ENCODE measurements at regions not wholly inside any gene's neighbourhood (a gene's known extent, or its start where the extent isn't known, plus 50 kb on each side); places are given as distances from the start of the nearest gene placed in this dataset.
"Not testable (repeated sequence)": the region's sequence is repeated elsewhere in the genome, so short reads cannot be mapped to it uniquely, and the experiment has no call there.

- DNase-seq: not testable (repeated sequence)
Measured at GRCh38 chr2:90093571-90094270, 1402.2 kb downstream of the RPIA start.

GRCh38 chr2:90097617-90098016, 1406.1 kb downstream of the RPIA start:
- DNase-seq: not testable (repeated sequence)

- not testable (repeated sequence) for DNase-seq
Measured at GRCh38 chr2:90105142-90105541, 1413.7 kb downstream of the RPIA start.

- not testable (repeated sequence) for DNase-seq
Measured at GRCh38 chr2:90123409-90123808, 1431.9 kb downstream of the RPIA start.

GRCh38 chr2:90139046-90139445, 1447.6 kb downstream of the RPIA start:
- not testable (repeated sequence) for DNase-seq

GRCh38 chr2:90141558-90141957, 1450.1 kb downstream of the RPIA start:
- not testable (repeated sequence) for DNase-seq

- DNase-seq: not testable (repeated sequence)
Measured at GRCh38 chr2:90151805-90152204, 1460.3 kb downstream of the RPIA start.

GRCh38 chr2:90170978-90171377, 1479.5 kb downstream of the RPIA start:
- DNase-seq: not testable (repeated sequence)

GRCh38 chr2:90173081-90173480, 1481.6 kb downstream of the RPIA start:
- not testable (repeated sequence) for DNase-seq

- DNase-seq: not testable (repeated sequence)
Measured at GRCh38 chr2:90179591-90179990, 1488.1 kb downstream of the RPIA start.

GRCh38 chr2:90207454-90208058, 1516.1 kb downstream of the RPIA start:
- no peak for DNase-seq

- no peak for DNase-seq
Measured at GRCh38 chr2:90209009-90209408, 1517.5 kb downstream of the RPIA start.

GRCh38 chr2:90209806-90210205, 1518.3 kb downstream of the RPIA start:
- DNase-seq: no peak

GRCh38 chr2:90215880-90216279, 1524.4 kb downstream of the RPIA start:
- not testable (repeated sequence) for DNase-seq

- DNase-seq: not testable (repeated sequence)
Measured at GRCh38 chr2:90216801-90217200, 1525.3 kb downstream of the RPIA start.

GRCh38 chr2:90218534-90218933, 1527.1 kb downstream of the RPIA start:
- not testable (repeated sequence) for DNase-seq

GRCh38 chr2:90220623-90221299, 1529.3 kb downstream of the RPIA start:
- not testable (repeated sequence) for DNase-seq

GRCh38 chr2:90221300-90221651, 1529.8 kb downstream of the RPIA start:
- no peak for DNase-seq

GRCh38 chr2:90224767-90225166, 1533.3 kb downstream of the RPIA start:
- not testable (repeated sequence) for DNase-seq

- not testable (repeated sequence) for DNase-seq
Measured at GRCh38 chr2:90226465-90227072, 1535.1 kb downstream of the RPIA start.

- DNase-seq: not testable (repeated sequence)
Measured at GRCh38 chr2:90231199-90231598, 1539.7 kb downstream of the RPIA start.

GRCh38 chr2:90235452-90235851, 1544.0 kb downstream of the RPIA start:
- not testable (repeated sequence) for DNase-seq

GRCh38 chr2:90237923-90238361, 1546.5 kb downstream of the RPIA start:
- DNase-seq: peak; percentile 25
